ENCODE measurements at regions not wholly inside any gene's neighbourhood (a gene's known extent, or its start where the extent isn't known, plus 50 kb on each side); places are given as distances from the start of the nearest gene placed in this dataset.

GRCh38 chr2:12348216-12348615, 368.5 kb upstream of the TRIB2 start:
- no peak for DNase-seq (ENCODE audit: low spot score)

DNA sequence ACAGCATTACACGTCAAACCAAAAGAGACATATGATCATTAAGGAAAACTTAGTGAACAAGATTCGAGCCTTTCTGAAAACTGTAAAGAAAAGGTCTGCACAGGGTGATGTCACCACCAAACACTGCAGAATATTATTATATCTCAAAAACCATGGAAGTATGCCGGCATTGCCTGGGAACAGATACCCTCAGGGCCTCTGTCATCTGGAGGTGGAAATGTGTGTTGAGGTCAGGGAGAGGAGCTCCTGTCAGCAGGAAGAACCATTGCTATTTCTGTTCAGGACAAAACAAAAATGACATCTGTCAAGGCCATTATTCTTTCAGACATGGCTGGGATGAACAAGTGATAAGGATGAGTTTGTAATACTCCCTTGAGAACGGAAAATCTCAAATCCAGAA, 365.9 kb upstream of the TRIB2 start:
- DNase-seq (ENCODE audit: low spot score) = no peak

DNA sequence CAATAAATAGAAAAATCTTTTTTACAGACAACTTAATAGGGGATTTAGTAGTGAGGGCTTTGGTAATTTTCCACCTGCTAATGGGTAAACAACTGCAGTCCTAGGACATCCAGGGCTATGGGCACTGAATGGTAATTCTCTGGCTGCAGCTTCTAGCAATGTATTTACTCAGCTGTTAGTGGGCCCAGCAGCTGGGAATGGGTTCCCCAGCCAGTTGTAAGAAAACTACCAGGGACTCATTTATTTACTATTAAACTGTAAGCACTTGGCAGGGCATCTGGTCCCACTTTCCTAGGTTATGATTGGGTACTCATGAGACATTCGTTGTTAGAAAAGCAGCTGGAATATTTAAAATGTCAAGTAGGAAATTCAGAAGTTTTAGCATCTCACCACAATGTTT, 363.8 kb upstream of the TRIB2 start:
- DNase-seq (ENCODE audit: low spot score) = no peak

DNA sequence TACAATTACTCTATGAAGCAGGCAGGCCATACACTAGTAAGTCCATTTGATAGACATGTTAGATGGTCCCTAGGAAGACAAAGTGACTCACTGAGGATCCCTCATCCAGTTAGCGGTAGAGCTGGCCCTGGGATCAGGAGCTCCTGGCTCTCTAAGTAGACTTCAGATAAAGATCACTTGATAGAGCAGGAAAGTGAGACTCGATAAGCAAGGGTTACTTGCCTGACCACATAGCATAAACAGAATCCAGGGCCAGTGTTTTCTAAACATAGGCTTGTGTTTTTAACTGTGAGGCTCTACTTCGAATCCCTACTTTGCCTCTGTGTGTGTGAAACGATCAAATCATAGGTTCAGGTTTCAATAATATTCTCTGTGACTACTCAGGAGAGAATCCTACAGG, 355.2 kb upstream of the TRIB2 start:
- DNase-seq (ENCODE audit: low spot score) = no peak

DNA sequence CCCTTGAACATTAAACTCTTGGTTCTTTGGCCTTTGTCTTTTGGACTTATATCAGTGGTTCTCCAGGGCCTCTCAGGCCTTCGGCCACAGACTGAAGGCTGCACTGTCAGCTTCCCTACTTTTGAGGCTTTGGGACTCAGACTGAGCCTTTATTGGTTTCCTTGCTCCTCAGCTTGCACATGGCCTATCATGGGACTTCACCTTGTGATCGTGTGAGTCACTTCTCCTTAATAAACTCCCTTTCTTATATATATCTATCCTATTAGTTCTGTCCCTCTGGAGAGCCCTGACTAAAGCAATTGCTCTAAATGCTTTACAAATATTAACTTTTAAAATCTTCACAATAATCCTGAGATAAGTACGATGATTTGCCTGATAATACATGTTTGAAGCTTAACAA, 353.6 kb upstream of the TRIB2 start:
- no peak for DNase-seq (ENCODE audit: low spot score)

GRCh38 chr2:12363569-12363968, 353.2 kb upstream of the TRIB2 start:
- no peak for DNase-seq (ENCODE audit: low spot score)

GRCh38 chr2:12369566-12369965, 347.2 kb upstream of the TRIB2 start:
- no peak for DNase-seq (ENCODE audit: low spot score)

DNA sequence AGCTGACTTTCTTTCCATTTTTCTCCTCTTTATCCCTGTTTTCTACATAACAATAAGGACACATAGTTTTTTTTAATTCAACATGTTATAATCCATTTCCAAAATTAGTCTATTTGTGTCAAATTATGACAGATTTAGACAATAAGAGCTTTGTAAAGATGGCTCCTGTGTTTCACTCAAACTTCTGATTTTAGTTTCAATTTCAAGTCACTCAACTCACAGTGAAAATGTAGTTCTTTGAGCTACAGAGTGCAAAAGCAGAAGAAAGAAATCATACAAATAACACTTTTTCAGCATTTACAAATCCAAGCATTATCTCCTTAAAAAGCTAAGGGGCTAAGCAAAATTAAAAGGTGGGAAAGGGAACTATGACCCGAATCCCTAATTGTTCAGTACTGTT, 340.7 kb upstream of the TRIB2 start:
- no peak for DNase-seq (ENCODE audit: low spot score)

GRCh38 chr2:12379143-12379542, 337.6 kb upstream of the TRIB2 start:
- DNase-seq (ENCODE audit: low spot score) = no peak

DNA sequence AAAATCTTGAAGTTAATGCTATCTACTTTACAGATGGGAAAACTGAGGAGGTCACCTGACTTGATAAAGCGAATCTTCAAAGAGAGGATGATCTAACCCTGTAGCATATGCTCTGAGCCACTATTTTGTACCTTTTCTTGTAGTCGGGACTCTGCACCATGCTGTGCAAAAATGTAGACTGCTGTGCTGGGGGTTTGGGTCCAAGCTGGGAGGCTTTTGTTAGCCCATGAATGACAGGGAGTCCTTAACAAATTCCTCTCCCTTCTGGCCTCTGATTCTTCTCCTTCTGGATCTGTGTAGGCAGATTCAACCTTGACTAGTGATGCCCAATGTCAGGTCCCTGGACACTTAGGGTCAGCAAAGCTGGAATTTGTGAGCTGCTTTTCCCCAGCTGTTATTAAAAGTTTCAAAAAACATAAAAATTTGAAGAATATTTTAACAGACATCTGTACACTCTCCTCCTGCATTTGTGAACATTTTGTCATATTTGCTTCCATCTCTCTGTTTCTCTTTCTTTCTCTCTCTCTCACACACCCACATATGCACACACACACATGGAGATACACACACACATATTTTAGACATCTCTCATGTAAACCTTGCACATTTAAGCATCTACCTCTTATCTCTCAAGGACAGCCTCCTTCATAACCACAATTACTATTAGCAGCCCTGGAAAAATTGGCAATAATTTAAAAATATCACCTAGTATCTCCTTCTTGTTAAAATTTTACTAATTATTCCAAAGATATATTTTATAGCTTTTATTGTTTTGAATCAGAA, 335.0 kb upstream of the TRIB2 start:
- no peak for DNase-seq (ENCODE audit: low spot score)

DNA sequence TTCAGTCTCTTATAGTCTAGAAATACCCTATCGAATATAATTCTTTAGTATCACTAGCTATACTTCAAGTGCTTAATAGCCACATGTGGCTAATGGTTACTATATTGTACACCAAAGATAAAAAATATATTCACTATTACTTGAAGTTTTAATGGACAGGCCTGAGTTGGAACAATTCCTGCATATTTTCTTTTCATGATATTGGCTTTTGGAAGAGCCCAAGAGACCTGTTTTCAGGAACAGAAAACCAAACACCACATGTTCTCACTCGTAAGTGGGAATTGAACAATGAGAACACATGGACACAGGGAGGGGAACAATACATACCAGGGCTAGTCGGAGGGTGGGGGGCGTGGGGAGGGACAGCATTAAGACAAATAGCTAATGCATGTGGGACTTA, 334.4 kb upstream of the TRIB2 start:
- DNase-seq (ENCODE audit: low spot score) = no peak

DNA sequence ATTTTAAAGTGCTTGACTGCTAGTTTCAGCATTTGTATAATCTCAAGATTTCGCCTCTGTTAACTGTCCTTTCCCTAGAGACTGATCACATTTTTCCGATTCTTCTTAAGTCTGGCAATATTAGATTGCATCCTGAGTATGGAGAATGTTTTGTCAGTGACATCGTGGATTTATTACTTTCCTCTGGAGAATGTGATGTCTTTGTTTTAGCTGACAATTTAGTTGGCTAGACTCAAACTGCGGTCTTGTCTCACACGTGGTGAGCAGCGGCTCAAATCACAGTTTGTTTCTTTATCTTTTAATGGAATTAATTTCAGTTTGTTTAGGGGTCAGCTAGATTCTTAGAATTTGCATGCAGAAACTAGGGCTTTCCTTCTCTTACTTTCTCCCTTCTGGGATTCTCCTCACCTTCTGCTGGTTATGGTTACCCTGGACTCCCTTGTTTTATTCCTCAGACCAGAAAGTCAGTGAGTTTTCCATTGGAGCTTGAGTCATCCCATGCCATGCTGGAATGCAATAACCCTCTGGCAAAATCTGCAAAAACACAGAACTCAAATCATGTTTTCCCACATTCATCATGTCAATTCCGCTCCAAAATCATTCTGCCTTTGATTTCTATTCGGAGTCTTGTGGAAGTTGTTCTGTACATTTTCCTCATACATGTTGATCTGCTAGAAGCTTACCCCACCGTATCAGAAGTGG, 327.2 kb upstream of the TRIB2 start:
- no peak for DNase-seq (ENCODE audit: low spot score)

- DNase-seq (ENCODE audit: low spot score) = no peak
These were observed 325.6 kb upstream of the TRIB2 start for GRCh38 chr2:12391116-12391515.

GRCh38 chr2:12396699-12397098, 320.0 kb upstream of the TRIB2 start:
- DNase-seq (ENCODE audit: low spot score) = no peak

GRCh38 chr2:12397854-12398253, 318.9 kb upstream of the TRIB2 start:
- DNase-seq (ENCODE audit: low spot score) = no peak

DNA sequence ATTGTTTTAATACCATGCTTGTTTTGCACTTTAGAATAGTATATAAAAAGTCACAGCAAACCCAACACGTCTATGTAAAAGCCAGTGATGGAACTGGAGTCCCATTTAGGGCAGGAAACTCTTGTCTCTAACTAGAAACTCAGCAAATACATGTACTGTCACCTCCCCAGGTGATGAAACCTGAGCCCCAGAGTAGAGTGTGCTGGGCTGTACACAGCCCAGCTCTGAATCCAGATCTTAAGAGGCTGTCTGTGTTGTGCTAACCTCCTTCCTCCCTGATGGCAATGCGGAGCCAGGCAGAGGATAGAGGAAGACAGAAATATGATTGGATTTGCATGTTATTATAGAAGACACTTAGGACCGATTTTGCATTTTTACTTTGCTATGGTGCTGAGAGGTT, 317.5 kb upstream of the TRIB2 start:
- no peak for DNase-seq (ENCODE audit: low spot score)

- DNase-seq (ENCODE audit: low spot score) = no peak
These were observed 316.2 kb upstream of the TRIB2 start for GRCh38 chr2:12400543-12400942.

DNA sequence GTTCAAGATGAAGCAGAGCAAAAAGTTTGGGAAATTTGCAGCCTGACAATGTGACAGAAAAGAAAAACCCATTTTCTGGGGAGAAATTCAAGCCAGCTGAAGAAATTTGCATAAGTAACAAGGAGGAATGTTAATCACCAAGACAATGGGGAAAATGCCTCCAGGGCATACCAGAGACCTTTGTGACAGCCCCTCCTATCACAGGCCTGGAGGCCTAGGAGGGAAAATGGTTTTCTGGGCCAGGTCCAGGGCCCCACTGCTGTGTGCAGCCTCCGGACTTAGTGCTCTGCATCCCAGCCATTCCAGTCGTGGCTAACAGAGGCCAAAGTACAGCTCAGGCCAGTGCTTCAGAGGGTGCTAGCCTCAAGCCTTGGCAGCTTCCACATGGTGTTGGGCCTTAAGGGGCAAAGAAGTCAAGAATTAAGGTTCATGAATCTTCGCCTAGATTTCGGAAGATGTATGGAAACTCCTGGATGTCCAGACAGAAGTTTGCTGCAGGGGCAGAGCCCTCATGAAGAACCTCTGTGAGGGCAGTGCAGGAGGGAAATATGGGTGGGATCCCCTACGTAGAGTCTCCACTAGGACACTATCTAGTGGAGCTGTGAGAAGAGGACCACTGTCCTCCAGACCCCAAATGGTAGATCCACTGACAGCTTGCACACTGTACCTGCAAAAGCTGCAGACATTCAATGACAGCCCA, 314.1 kb upstream of the TRIB2 start:
- DNase-seq (ENCODE audit: low spot score) = no peak

GRCh38 chr2:12404497-12404896, 312.2 kb upstream of the TRIB2 start:
- no peak for DNase-seq (ENCODE audit: low spot score)

GRCh38 chr2:12407160-12407559, 309.6 kb upstream of the TRIB2 start:
- no peak for DNase-seq (ENCODE audit: low spot score)

DNA sequence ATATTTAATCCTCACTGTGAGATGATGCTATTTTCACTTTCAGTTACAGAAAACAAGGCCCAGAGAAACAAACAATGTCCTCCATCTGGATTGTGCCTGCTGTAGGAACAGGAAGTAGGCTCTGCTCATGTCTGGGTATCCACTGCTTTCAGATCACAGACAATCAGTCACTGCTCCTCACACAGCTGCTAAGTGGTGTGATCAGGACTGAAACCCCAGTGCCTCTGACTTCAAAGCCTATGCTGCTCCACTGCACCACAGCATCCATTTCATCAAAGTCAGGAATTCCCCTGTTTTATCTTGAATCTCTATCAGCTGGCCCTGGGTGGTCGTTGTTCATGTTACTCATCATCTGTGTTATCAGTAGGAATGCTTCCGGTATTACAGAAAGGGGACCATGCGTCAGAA, 303.8 kb upstream of the TRIB2 start:
- DNase-seq (ENCODE audit: low spot score) = no peak

DNA sequence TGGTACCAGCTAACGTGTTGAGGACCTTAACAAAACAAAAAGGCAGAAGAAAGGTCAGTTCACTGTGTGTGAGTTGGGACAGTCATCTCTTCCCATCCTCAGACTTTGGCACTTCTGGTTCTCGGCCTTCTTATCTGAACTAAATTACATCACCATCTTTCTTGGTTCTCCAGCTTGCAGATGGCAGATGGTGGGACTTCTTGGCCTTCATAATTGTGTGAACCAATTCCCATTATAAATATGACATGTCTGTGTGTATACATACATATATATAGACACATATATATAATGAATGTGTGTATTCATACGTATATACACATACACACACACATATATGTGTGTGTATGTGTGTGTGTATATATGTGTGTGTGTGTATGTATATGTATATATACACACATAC, 301.2 kb upstream of the TRIB2 start:
- no peak for DNase-seq (ENCODE audit: low spot score)

DNA sequence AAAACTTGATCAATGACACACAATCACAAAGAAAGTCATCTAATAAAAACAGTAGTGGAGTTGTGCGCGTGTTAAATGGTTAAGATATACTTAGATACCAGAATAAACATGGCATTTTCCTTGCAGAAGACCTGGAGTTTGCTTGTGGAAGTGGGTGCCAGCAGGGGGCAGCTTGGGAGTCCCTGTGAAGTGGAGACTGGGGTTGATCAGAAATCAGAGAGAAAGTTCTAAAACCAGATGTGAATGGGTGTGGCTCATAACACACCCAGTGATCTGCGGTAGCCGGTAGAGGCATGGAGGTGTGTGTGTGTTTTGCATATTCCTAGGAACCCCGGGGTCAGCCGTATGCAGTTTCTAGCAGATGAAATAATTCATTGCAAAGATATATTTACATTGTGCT, 300.1 kb upstream of the TRIB2 start:
- DNase-seq (ENCODE audit: low spot score) = peak; percentile 9

All from hematopoietic multipotent progenitor cell treated with erythropoietin and hydrocortisone succinate and interleukin-3 and kit ligand, for 15 days (in vitro differentiated cells).